Testis (tissue), 2 donors: ENCODE measurements at regions not wholly inside any gene's neighbourhood (a gene's known extent, or its start where the extent isn't known, plus 50 kb on each side); places are given as distances from the start of the nearest gene placed in this dataset.

Source experiments
- POLR2A ChIP-seq: fragments of 450-650 bp; IDR thresholded peaks from one replicate; pipeline ENCODE4 v1.6.1; 2017; ENCODE audit warnings: antibody characterized with exemption, mild to moderate bottlenecking, moderate library complexity
- TF ChIP-seq, protein P1 (sequence below), 3 experiments: fragments of 450-650 bp in 2 of 3; fragments of 200-600 bp in 1 of 3; sonication (generic) in 1 of 3; IDR thresholded peaks; one replicate each; pipeline ENCODE4 v1.5.1; 2016 to 2019; ENCODE audit warnings: antibody characterized with exemption in 3 of 3, mild to moderate bottlenecking in 2 of 3, moderate library complexity in 1 of 3

DNA sequence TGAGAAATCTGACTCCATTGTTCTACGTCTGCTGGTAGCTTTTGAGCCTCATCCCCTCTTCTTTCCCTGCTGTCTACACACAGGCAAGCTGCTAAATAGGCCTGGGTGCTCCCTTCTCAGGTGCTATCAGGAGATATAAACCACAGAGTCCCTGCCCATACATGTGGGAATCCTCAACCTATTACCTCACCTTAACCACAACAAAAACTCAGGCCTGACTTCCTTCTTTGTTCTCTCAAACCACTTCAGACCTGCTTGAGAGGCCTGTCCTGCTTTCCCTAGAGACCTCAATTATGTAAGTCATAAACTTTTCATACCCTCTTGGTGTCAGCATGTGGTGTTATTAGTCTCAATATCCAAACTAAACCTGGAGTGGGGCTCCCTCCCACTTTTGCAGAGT lies 75.0 kb upstream of the MAGI2 start:
- TF ChIP-seq, protein P1, sequence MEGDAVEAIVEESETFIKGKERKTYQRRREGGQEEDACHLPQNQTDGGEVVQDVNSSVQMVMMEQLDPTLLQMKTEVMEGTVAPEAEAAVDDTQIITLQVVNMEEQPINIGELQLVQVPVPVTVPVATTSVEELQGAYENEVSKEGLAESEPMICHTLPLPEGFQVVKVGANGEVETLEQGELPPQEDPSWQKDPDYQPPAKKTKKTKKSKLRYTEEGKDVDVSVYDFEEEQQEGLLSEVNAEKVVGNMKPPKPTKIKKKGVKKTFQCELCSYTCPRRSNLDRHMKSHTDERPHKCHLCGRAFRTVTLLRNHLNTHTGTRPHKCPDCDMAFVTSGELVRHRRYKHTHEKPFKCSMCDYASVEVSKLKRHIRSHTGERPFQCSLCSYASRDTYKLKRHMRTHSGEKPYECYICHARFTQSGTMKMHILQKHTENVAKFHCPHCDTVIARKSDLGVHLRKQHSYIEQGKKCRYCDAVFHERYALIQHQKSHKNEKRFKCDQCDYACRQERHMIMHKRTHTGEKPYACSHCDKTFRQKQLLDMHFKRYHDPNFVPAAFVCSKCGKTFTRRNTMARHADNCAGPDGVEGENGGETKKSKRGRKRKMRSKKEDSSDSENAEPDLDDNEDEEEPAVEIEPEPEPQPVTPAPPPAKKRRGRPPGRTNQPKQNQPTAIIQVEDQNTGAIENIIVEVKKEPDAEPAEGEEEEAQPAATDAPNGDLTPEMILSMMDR (IDR thresholded peaks at IDR 0.05), result no peak
- TF ChIP-seq POLR2A, result no peak
